ENCODE measurements at regions not wholly inside any gene's neighbourhood (a gene's known extent, or its start where the extent isn't known, plus 50 kb on each side); places are given as distances from the start of the nearest gene placed in this dataset.
"Not testable (repeated sequence)": the region's sequence is repeated elsewhere in the genome, so short reads cannot be mapped to it uniquely, and the experiment has no call there.

DNA sequence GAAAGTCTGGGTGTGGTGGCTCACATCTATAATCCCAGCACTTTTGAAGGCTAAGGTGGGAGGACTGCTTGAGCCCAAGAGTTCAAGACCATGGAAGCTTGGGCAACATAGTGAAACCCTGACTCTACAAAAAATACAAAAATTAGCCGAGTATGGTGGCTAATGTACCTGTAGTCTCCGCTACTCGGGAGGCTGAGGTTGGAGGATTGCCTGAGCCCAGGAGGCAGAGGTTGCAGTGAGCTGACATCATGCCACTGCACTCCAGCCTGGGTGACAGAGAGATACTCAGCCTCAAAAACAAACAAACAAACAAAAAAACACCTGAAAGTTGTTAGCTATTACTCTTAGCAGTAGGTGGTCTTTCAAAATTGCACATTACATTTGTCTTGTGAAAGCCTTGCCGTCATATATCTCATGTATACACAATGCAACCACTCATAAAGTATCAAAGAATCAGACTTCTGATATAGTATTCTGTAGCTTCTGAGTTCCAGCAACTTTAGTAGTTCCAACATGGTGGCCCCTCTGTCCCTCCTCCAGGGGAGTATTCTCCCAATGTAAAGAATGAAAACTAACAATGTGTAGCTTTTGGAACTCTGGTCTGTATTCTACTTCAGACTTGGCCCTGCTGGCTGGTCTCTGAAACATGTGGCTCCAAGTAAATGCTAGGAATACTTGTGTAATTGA lies 101.5 kb downstream of the ZNF92 start:
- Histone ChIP-seq H3K27ac (no peak overlapping the region), H3K27me3 (no peaks in the 10 kb centered on the region), H3K4me3 (no peak overlapping the region), H3K36me3 (no peaks in the 10 kb centered on the region), H3K4me1 (no peaks in the 10 kb centered on the region), H3K9me3 (no peaks in the 10 kb centered on the region)
- in situ Hi-C loops (cut with MboI; ENCODE audit: low pct_ligation_motif_present in 1 of 4, low pct_unique_long_range_greater_than_20kb in 1 of 4, low sequenced_read_pairs in 3 of 4): no loop called here
- TF ChIP-seq, protein P1, sequence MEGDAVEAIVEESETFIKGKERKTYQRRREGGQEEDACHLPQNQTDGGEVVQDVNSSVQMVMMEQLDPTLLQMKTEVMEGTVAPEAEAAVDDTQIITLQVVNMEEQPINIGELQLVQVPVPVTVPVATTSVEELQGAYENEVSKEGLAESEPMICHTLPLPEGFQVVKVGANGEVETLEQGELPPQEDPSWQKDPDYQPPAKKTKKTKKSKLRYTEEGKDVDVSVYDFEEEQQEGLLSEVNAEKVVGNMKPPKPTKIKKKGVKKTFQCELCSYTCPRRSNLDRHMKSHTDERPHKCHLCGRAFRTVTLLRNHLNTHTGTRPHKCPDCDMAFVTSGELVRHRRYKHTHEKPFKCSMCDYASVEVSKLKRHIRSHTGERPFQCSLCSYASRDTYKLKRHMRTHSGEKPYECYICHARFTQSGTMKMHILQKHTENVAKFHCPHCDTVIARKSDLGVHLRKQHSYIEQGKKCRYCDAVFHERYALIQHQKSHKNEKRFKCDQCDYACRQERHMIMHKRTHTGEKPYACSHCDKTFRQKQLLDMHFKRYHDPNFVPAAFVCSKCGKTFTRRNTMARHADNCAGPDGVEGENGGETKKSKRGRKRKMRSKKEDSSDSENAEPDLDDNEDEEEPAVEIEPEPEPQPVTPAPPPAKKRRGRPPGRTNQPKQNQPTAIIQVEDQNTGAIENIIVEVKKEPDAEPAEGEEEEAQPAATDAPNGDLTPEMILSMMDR (IDR thresholded peaks at IDR 0.05): no peak
- TF ChIP-seq POLR2A (IDR thresholded peaks at IDR 0.05): no peak
- no peak for TF ChIP-seq EP300 (IDR thresholded peaks at IDR 0.05; ENCODE audit: low read depth)
- no peak for TF ChIP-seq POLR2AphosphoS5 (IDR thresholded peaks at IDR 0.05)
- no peak for DNase-seq
- intact Hi-C loops (cut with DNase I; ENCODE audit: low total_unique reads): no loop called here
- WGBS, 2 donors (ENCODE audit: low coverage in 1 of 2): 83 to 84% methylated on average over 3 to 4 of the region's 4 CpGs

DNA sequence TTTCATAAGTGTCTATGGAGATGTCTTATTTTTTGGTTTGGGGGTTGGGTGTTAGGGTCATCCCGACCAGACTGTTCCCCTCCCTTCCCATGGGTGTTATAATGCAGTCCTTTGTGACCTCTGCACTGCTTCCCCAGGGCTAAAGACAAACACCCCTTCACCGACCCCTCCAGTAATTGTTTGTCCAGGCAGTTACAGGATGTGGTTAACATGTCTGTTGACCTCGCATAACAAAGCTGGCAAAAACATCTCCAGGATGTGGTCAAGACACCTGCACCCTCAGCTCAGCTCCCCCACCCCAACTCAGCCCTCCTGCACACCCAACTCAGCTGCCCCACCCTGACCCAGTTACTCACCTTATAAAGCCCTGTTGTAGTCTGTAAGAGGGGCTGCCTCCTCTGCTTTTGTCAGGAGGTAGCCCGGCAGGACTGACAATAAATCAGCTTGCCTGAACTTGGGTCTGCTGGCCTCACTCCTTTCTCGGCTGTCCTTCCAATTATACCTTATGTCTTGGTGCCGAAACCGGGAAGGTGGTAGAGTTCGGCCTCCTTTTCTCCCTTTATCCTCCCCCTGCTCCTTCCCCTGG lies 102.2 kb downstream of the ZNF92 start:
- intact Hi-C loops (cut with DNase I; ENCODE audit: low total_unique reads): no loop called here
- Histone ChIP-seq H3K9me3 (no peaks in the 10 kb centered on the region), H3K27me3 (no peaks in the 10 kb centered on the region), H3K4me3 (no peak overlapping the region), H3K36me3 (no peaks in the 10 kb centered on the region), H3K4me1 (no peaks in the 10 kb centered on the region), H3K27ac (no peak overlapping the region)
- TF ChIP-seq EP300 (IDR thresholded peaks at IDR 0.05; ENCODE audit: low read depth) (no peak), POLR2AphosphoS5 (IDR thresholded peaks at IDR 0.05) (no peak), POLR2A (IDR thresholded peaks at IDR 0.05) (no peak)
- TF ChIP-seq, protein P1 (IDR thresholded peaks at IDR 0.05): no peak
- WGBS, 2 donors (ENCODE audit: low coverage in 1 of 2): 58 to 78% methylated on average over 5 to 8 of the region's 8 CpGs
- DNase-seq: peak; percentile 23
- in situ Hi-C loops (cut with MboI; ENCODE audit: low pct_ligation_motif_present in 1 of 4, low pct_unique_long_range_greater_than_20kb in 1 of 4, low sequenced_read_pairs in 3 of 4): no loop called here

DNA sequence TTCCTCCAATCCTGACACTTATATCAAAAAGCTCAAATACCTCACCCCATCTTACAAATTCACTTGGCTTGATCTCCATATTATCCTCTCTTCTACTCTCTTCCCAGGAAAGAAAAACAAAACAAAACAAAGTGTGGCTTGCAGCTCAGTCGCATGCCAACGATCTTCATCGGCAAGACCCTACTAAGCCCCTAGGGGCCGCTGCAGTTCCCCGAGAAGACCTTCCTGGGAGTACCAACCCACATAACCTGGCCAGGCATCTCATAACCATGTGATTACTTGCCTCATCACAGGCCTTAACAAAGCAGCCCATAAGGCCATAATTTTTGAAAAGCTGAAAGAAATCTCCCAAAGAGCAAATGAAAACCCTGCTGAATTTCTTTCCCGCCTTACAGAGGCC lies 103.7 kb downstream of the ZNF92 start:
- H3K27me3 ChIP-seq: no peaks in the 10 kb centered on the region
- intact Hi-C loops (cut with DNase I; ENCODE audit: low total_unique reads): no loop called here
- H3K4me1 ChIP-seq: no peaks in the 10 kb centered on the region
- H3K27ac ChIP-seq: no peak overlapping the region
- H3K36me3 ChIP-seq: no peaks in the 10 kb centered on the region
- WGBS, 2 donors (ENCODE audit: low coverage in 1 of 2): 63 to 78% methylated on average over 4 to 6 of the region's 6 CpGs
- no peak overlapping the region for H3K4me3 ChIP-seq
- in situ Hi-C loops (cut with MboI; ENCODE audit: low pct_ligation_motif_present in 1 of 4, low pct_unique_long_range_greater_than_20kb in 1 of 4, low sequenced_read_pairs in 3 of 4): no loop called here
- H3K9me3 ChIP-seq: no peaks in the 10 kb centered on the region
- TF ChIP-seq, protein P1 (IDR thresholded peaks at IDR 0.05): no peak
- TF ChIP-seq POLR2AphosphoS5 (IDR thresholded peaks at IDR 0.05) (no peak), EP300 (IDR thresholded peaks at IDR 0.05; ENCODE audit: low read depth) (no peak), POLR2A (IDR thresholded peaks at IDR 0.05) (no peak)
- DNase-seq: no peak

DNA sequence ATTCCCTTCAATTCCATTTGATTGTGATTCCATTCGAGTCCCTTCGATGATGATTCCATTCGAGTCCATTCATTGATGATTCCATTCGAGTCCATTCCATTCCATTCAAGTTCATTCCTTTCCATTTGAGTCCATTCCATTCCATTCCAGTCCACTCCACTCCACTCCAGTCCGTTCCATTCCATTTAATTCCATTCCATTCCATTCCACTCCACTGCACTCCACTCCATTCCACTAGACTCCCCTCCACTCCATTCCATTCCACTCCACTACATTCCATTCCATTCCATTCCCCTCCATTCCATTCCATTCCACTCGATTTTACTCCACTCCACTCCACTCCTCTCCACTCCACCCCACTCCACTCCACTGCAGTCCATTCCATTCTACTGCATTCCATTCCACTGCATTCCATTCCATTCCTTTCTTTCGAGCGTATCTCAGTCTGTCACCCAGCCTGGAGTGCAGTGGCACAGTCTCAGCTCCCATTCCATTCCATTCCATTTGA lies 115.7 kb downstream of the ZNF92 start:
- no peak for DNase-seq
- in situ Hi-C loops (cut with MboI; ENCODE audit: low pct_ligation_motif_present in 1 of 4, low pct_unique_long_range_greater_than_20kb in 1 of 4, low sequenced_read_pairs in 3 of 4) (no loop called here), intact Hi-C loops (cut with DNase I; ENCODE audit: low total_unique reads) (no loop called here)
- Histone ChIP-seq H3K4me1 (no peaks in the 10 kb centered on the region), H3K27ac (no peak overlapping the region), H3K4me3 (no peak overlapping the region), H3K9me3 (peaks cover 0 to 12% of the 10 kb centered on the region in 2 donors), H3K36me3 (no peaks in the 10 kb centered on the region), H3K27me3 (no peaks in the 10 kb centered on the region)
- TF ChIP-seq POLR2AphosphoS5 (IDR thresholded peaks at IDR 0.05) (no peak), POLR2A (IDR thresholded peaks at IDR 0.05) (no peak), EP300 (IDR thresholded peaks at IDR 0.05; ENCODE audit: low read depth) (no peak)
- TF ChIP-seq, protein P1 (IDR thresholded peaks at IDR 0.05): no peak
- 88 to 89% methylated on average over 8 of the region's 8 CpGs for WGBS, 2 donors (ENCODE audit: low coverage in 1 of 2)

DNA sequence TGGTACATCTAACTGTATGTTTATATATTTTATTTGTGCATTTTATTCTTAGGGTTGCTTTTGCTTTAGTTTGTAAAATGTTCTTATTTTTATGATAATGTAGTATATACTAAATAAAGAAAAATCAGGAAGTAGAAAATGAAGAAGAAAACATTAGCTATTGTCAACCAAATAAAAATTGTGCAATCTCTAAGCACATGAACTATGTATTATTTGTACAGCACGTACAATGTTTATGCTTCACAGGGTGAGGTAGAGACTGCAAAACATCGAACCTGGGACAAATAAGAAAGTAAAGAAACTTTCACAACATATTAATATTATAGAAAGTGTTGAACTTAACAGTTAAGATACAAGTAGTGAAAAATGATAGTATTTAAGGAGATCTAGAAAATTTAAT lies 123.0 kb downstream of the ZNF92 start:
- H3K27me3 ChIP-seq; H3K27ac ChIP-seq; in situ Hi-C loops (cut with MboI; ENCODE audit: low pct_ligation_motif_present in 1 of 4, low pct_unique_long_range_greater_than_20kb in 1 of 4, low sequenced_read_pairs in 3 of 4); H3K4me3 ChIP-seq; H3K9me3 ChIP-seq; H3K4me1 ChIP-seq; intact Hi-C loops (cut with DNase I; ENCODE audit: low total_unique reads); DNase-seq; H3K36me3 ChIP-seq: not testable (repeated sequence)
- WGBS, 2 donors (ENCODE audit: low coverage in 1 of 2): 45 to 73% methylated on average over 2 of the region's 2 CpGs

All from transverse colon (tissue), 4 donors.